CD4-positive, alpha-beta T cell treated with Interleukin-4 for 4 hours (primary cell): ENCODE measurements at regions not wholly inside any gene's neighbourhood (a gene's known extent, or its start where the extent isn't known, plus 50 kb on each side); places are given as distances from the start of the nearest gene placed in this dataset.
"Not testable (repeated sequence)": the region's sequence is repeated elsewhere in the genome, so short reads cannot be mapped to it uniquely, and the experiment has no call there.

Experiments
- DNase-seq: peaks from one replicate; pipeline ENCODE4 v3.0.0-alpha.2; 2020

DNA sequence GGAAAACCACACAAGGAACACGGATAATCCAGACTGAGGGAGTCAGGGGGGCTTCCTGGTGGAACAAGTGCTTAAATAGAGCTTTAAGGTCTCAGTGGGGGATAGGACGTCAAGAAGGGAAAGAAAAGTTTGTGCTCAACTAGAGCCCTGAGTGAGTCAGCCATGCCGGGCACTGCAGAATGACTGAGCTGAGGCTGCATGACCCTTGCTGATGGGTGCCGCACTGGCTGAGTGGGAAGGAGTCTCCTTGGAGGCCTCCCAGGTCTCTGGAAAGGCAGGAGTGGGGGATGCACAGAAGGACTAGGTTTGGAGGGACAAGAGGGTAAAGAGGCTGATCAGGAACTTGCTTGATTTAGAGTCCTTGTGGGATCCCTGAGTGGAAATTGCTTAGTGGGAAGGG lies 150.3 kb downstream of the RPLP1 start:
- DNase-seq, result no peak

DNA sequence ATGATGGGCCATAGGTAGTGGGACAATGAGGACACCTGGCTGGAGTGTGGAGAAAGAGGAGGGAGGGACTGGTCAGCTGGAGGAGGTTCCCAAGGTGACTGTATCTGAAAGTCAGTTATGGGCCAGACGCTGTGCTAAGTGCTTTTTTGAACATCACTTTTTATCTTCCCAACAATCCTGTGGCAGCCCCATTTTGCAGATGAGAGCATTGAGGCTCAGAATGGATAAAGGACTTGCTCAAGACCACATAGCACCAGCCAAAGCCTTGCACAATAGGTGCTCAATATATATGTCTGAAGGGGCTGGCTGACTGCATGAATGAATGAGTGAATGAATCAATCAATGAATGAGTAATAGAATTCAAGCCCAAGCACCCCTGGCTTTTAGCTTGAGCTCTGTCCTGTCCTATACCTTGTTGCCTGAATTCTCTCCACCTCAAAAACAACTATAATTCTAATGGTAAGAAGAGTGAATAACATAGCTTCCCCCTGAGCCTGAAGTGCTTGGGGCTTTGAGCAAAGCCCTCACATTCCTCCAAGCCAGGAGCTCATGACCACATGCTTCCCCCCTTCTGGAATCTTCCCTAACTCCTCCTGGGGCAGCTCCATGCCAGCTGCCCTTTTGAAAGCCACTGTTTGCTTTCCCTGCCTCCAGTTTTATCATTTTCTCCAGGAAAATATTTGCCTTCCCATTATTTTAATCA lies 150.9 kb downstream of the RPLP1 start:
- DNase-seq, result no peak

DNA sequence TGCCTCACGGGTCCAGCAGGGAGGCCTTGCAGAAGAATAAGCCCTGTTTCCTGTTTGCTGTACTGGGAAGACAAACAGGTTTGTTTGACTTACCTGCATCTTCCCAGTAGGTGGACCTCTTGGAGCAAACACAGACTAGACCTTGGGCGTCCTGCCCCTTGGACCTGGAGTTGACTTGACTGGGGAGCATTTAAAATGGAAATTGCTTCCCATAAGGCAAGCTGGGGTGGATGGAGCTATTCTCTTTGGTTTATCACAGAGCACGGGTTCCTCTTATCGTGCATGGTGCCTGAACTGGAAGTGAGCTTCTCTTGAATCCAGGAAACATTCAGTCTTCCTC lies 151.4 kb downstream of the RPLP1 start:
- DNase-seq, result no peak

DNA sequence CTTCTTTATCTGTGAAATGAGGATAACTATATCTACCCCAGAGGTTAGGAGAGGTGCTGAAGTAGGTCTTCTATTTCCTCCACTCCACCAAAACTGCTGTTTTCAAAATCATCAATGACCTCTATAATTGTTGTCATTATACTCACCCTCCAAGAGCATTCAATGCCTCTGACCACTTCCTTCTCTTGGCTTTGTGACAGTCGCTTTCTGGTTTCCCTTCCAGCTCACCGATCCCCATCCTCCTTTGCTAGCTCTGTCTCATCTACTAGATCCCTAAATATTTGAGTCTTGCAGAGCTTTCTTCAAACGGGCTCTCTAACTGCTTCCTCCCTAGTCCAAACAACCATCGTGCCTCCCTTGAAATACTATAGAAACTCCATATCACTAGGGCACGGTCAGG lies 153.5 kb downstream of the RPLP1 start:
- no peak for DNase-seq

DNA sequence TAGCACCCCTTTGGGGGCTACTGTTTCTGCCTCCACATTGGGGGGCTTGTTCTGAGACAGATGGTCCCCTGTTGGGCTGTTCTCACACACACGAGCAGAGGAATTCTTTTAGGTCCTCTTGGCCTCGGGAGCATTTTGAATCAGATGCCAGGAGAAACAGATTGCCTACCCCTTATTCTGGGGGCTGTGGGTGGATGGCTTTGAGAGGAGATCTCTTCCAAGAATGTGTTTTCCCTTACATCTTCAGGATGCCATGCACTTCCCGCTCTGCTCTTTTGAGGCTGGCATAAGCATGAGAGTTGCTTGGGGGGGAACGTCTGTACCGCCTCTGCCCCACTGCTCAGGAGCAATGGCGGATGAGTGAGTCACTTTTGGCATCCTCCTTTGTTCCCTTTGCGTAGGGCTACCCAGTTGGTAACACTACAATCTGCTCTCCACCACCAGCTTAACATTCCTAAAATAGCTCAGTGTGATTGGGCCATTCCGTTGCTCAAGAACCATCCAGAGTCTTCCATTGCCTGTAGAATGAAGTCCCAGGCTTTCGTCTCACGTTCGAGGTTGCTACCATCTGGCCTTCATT lies 154.4 kb downstream of the RPLP1 start:
- DNase-seq, result no peak

DNA sequence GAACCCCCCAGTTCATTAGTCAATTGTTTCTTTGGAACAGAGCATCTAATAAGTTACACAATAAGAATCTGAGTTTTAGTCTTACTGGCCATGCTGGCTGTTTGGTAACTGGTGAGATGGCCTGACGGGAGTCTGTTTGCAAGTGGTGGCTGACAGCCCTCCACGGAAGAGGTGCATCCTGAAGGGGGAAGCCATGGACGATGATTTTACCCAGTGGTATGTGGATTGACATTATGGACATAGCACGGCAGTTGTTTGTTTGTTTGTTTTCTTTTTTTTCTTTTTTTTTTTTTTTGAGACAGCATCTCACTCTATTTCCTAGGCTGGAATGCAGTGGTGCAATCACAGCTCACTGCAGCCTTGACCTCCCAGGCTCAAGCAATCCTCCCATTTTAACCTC lies 156.0 kb downstream of the RPLP1 start:
- no peak for DNase-seq

DNA sequence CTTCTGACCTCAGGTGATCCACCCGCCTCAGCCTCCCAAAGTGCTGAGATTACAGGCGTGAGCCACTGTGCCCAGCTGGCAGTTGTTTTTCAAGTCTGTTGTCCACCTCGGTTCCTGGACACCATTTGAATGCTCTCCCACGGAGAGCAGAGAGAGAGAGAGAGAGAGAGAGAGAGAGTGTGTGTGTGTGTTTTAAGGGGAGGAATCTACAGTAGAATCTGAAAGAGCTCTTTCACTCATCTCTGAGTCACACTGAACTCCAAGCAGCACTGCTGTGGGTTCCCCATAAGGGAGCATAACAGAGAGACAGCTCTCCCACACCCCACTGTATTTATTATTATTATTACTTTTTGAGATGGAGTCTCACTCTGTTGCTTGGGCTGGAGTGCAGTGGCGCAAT lies 156.6 kb downstream of the RPLP1 start:
- DNase-seq, result no peak

DNA sequence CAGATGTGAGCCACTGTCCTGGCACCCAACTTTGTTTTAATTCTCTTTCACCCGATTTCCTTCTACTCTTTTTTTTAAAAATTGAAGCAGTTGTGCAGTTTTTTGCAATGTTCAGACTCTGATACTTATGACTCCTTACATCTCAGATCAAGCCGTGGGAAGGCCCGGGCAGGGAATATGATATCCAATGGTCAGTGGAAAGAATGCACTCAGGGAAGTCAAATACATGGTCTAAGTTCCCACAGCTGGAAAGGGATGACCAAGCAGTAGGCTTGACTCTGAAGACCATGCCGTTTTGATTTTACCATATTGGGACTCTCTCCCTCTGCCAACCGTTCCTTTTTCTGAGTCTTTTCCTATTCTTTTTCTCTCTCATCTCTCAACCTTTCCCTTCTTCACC lies 157.2 kb downstream of the RPLP1 start:
- DNase-seq, result no peak

DNA sequence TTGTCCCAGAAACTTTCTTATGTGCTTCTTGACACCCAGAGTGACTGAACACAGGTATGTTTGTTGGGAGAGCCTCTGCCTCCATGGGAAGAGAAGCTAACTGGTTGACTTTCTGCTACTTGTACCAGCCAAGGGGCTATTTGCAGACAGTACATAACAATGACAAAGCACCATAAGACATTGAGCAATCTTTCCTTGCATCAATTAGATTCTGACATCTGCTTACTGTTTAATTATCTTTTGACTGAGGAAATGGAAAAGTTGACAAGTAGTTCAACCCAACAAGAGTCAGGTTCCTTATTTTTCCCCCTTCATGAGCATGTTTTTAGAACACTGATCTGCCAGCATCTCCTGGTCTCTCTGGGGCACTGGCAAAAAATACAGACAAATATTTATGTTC lies 157.7 kb downstream of the RPLP1 start:
- no peak for DNase-seq

DNA sequence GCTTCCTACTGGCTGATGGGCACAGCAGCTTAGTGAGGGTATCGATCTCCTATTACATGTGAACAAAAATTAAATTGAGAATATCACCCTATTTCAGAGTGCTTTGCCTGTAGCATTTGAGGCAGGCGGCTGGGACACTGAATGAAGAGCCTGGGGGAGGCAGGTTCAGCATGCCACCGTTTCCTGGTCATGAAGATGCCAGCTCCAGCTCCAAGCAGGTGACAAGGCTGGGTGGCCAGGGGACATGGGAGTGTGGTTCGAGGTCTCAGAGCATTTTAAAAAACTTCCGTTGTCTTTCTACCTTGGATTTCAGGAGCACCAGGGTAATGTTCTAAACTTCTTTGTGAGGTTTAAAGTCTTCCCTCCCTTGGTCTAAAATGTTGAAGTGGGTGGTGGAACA lies 158.2 kb downstream of the RPLP1 start:
- no peak for DNase-seq

DNA sequence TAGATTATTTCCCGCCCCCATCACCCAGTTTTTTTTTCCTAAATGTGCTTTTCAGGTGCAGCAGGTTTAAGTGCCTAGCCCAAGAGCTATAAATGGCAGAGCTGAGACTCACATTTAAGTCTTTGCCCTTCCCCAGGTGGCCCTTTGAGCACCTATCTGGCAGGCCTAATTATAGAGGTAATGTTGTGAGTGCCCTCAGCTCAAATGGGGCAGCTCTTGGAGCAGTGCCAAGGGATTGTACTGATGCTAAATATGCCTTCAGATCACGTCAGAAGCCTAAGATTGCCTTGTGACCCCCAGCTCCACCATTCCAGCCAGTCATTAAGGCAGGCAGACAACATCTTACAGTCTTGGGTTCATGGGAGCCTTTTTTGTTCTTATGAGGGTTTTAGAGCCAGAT lies 159.5 kb downstream of the RPLP1 start:
- no peak for DNase-seq

DNA sequence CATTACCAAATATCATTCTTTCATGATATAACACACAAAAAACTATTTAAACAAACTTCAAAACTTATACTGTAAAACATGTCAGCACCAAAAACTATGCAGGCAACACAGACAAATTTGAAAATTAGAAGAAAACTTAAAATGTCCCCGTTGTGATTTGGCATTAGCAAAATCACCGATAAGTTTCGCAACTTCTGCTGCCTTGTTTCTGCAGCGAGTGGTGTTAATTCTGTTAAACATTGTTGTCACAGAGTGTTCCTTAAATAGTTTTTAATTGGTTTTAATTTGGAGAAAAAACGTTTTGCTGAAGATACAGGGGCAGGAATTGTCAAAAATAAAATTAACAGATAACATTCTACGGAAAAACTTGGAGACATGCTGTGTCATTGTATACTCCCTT lies 160.6 kb downstream of the RPLP1 start:
- DNase-seq, result no peak

DNA sequence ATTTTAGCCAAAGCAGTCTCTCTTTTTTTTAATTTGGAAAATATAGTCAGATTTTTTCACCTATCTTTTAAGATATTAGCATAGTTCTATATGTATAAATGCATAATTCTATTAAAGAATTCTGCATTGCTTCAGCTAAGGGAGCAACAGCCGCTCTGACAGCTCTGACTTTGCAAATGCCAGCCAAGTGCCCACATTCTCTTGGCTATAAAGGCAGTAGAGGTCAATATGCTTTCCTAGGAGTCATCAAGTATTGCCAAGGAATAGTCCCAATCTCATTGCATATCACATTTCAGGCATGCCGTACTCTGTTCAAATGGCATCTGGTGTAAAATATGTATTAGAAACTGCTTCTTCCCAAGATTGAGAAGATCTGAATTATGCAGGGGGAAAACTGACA lies 161.4 kb downstream of the RPLP1 start:
- no peak for DNase-seq

DNA sequence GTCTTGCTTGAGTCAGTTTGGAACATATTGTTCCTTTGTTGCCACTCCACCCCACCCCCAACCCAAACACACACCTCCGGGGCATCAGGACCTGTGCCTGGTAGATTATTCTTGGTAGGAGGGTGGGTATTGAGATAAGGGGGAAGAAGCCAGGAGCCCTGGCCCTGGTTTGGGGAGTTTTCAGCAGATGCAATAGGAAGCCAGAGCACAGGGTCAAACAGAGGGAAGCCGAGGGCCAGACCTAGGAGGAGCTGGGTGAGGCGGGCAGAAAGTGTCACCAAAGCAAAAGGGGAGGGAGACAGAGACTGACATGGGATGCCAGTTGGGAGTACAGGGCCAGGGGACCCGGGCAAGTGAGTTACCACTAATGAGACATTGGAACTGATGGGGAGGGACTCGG lies 163.1 kb downstream of the RPLP1 start:
- DNase-seq, result no peak

DNA sequence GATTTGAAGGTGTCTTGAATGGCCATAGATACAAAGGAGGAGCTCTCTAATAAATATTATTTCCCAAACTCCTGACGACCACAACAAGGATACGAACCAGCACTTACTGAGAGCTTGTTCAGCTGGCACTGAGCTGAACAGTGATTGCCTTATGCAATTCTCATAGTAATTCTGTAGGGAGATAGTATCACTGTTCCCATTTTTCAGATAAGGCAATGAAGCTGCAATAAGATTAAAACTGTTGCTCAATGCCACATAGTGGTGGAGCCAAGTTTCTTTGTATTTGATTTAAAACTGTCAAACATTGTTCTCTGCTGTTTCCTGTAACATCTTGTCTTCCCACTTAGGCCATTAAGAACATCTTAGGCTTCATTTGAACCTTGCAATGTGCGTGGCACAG lies 163.9 kb downstream of the RPLP1 start:
- DNase-seq, result no peak

DNA sequence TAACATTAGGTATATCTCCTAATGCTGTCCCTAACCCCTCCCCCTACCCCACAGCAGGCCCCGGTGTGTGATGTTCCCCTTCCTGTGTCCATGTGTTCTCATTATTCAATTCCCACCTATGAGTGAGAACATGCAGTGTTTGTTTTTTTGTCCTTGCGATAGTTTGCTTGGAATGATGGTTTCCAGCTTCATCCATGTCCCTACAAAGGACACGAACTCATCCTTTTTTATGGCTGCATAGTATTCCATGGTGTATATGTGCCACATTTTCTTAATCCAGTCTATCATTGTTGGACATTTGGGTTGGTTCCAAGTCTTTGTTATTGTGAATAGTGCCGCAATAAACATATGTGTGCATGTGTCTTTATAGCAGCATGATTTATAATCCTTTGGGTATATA lies 164.5 kb downstream of the RPLP1 start:
- DNase-seq, result not testable (repeated sequence)

DNA sequence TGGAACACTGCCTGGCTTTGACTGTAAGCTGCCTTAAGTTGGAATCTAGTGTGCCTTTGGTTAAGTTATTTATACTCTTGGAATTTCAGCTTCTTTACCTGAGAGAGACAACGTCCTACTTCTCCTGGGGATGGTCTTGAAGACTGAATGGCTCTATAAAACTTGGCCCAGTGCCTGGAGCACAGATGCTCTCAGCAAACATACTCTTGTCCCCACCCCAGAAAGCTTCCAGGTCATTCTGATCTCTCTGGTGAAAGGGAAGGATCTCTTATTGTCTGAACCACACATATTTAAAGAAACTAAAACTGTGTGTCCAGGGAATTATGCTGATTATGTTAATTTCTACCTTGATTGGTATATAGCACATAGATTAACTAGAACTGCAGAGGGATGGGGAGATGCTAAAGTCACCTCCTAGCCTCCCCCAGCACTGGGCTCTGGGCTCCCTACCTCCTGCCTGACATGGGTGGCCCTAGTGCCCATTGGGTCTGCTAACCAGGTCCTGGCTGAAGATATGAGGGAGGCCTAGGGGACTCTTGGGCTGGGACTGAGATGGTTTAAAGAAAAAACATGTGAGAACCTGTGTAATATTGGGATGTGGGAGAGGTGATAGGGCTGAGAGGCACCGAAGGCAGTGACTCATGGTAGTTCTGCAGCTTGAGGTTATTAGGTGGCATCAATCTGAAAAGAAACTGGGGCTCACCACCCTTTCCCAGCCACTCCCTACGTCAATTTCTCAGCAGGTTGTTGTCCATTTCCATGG lies 171.0 kb downstream of the RPLP1 start:
- no peak for DNase-seq

DNA sequence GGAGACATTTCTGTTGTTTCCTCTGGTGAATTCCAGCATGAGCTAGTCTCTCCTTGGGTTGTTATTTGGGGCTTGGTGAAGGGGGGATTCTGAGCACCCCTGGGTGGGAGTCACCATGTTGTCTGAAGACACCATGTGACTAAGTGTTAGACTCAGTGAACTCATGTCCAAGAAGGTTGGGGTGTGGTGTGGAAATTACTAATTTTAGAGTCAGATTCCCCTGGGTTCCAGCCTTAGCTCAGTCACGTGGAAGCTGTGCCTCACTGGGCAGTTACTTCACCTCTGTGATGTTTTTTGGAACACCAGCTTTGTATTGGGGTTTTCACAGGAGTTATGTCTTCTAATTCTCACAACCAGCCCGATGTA lies 171.5 kb downstream of the RPLP1 start:
- no peak for DNase-seq

DNA sequence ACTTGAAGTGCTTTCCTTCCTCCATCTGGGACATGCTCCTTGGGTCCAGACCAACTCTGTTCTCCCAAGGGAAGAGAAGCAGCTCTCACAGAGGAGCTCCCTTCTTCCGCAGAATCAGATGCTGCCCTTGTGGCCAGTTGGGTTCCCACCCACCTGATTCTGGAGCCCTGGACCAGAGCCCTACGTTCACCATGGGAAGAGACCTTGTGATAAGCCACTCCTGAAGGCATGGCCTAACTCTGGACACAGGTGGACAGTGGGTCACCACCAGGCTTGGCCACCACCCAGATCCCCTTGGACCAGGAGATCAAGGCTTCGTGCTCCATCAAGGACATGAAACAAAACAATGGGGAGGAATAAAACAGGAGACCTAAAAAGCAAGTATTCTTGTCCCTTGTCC lies 172.2 kb downstream of the RPLP1 start:
- DNase-seq, result no peak

DNA sequence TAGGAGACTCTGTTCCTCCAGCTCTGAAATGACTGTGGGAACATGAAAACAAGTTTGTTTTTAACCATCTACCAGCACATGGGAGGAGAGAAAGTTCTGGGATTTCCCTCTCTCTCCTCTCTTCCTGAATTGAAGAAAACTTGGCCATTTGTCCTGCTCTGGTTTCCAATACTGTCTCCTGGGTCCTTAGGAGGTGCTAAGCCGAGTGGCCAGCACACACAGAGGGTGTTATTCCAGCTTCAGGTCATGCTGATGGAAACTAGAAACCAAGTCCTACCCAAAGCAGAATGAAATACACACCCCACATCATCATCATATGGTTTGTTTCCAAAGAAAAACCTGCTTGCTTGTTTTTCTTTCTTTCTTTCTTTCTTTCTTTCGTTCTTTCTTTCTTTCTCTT lies 172.7 kb downstream of the RPLP1 start:
- DNase-seq, result no peak

DNA sequence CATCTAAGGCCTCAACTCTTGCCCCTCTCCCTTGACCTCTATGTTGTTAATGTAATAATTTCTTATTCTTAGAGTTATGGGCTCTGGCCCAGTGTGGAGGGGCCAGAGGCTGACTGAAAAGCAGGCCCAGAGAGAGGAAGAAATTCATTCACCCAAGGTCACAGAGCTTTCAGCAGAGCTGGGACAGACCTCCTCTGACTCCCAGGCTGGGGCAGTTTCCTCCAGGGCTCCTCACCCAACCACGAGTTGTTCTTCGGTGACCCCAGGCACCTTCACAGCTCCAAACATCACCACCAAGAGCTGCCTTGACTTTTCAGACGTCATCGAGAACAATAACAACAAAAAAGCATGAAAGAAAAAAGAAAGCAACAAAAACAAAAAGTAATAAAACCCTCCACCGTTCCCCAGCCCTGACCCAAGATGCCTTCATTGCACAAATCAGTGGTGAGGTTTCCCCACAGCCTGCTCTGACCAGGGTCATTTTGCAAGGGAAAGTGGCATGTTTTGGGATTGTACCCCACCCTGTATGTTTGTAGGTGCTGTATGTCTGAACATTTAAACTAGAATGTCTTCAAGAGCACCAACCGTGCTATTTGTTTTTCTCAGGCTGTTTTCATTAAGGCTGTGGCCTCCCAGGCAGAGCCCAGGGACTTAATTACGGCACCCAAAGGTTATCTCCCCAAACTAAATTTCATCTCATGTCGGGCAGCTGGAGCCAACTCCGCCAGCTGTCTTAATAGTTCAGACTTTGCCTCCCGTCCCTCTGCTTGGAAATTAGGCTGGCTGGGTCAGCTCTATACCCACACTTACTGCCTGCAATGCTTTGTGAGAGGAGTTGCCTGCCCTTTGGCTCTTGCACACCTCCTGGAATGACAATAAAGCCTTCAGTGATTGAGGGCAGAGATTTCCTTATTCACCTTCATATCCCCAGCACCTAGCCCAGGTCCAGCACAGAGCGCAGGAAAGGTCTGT lies 173.8 kb downstream of the RPLP1 start:
- no peak for DNase-seq

DNA sequence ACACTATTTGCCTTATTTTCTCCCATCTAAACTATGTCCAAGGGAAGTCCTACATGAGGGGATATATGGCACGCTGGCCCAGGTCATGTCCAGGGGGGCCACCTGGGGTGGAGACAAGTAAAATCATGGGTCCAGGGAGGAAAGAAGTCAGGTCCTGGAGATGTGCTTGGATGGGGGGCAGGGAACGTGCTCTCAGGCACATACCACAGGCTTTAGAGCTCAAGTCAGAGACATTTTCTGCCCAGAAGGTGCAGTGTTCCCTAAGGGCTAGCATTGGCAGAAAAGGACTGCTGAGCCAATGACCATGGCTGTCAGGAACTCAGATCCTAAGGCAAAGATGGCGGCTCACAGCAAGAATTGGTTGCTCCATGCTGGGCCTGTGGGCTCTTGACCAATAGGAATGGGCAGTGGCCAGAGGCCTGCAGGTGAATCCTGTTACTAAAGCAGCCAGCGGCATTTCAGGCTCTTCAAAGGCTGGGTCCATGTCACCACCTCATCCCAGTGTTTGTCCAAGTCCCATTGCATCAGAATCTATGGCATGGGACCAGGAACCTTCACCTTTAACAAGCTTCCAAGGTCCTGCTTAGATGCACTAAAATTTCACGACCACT lies 175.0 kb downstream of the RPLP1 start:
- DNase-seq, result no peak
